Vagina (tissue), 2 donors: ENCODE measurements at regions not wholly inside any gene's neighbourhood (a gene's known extent, or its start where the extent isn't known, plus 50 kb on each side); places are given as distances from the start of the nearest gene placed in this dataset.

Experiments
- POLR2A ChIP-seq, 2 donors: fragments of 450-650 bp; IDR thresholded peaks; one replicate each; pipeline ENCODE4 v1.6.1; 2017; ENCODE audit warnings: antibody characterized with exemption in 2 of 2, mild to moderate bottlenecking in 2 of 2, moderate library complexity in 2 of 2
- POLR2AphosphoS5 ChIP-seq, 2 donors: sonication (generic); formaldehyde crosslinking; IDR thresholded peaks; one replicate each; pipeline ENCODE4 v1.9.0; 2017; ENCODE audit warnings: antibody characterized with exemption in 2 of 2, mild to moderate bottlenecking in 2 of 2, low read depth in 1 of 2; ENCODE audit not compliant: insufficient read depth in 1 of 2
- TF ChIP-seq, protein P1 (sequence below), 3 experiments: fragments of 450-650 bp in 2 of 3; fragments of 200-600 bp in 1 of 3; sonication (generic) in 1 of 3; IDR thresholded peaks; one replicate each; pipeline ENCODE4 v1.5.1; 2017 to 2019; ENCODE audit warnings: antibody characterized with exemption in 3 of 3, mild to moderate bottlenecking in 2 of 3, moderate library complexity in 2 of 3

DNA sequence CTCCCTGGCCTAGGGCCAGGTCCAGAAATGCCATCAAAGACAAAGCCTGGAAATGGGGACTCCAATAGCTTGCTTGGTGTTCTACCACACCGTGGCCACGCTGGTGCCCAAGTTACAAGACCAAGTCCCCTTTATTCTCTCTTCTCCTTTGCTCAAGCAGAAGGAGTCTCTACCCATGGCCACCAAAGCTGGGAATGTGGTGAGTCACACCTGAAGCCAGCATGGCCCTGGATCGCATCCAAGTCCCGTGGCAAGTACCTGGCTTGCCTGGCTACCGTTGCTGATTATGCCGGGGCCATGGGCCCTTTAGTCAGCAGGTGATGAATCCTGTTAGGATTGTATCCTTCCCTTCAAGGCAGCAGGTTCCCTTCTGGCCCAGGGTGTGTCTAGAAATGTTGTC is 260.0 kb downstream of the HAPSTR1 start:
- TF ChIP-seq, protein P1, sequence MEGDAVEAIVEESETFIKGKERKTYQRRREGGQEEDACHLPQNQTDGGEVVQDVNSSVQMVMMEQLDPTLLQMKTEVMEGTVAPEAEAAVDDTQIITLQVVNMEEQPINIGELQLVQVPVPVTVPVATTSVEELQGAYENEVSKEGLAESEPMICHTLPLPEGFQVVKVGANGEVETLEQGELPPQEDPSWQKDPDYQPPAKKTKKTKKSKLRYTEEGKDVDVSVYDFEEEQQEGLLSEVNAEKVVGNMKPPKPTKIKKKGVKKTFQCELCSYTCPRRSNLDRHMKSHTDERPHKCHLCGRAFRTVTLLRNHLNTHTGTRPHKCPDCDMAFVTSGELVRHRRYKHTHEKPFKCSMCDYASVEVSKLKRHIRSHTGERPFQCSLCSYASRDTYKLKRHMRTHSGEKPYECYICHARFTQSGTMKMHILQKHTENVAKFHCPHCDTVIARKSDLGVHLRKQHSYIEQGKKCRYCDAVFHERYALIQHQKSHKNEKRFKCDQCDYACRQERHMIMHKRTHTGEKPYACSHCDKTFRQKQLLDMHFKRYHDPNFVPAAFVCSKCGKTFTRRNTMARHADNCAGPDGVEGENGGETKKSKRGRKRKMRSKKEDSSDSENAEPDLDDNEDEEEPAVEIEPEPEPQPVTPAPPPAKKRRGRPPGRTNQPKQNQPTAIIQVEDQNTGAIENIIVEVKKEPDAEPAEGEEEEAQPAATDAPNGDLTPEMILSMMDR (IDR thresholded peaks at IDR 0.05) = no peak
- TF ChIP-seq POLR2AphosphoS5 (IDR thresholded peaks at IDR 0.05; ENCODE audit: insufficient read depth in 1 of 2, low read depth in 1 of 2) (no peak), POLR2A (IDR thresholded peaks at IDR 0.05) (no peak)
